K562 (cell line): ENCODE measurements at regions not wholly inside any gene's neighbourhood (a gene's known extent, or its start where the extent isn't known, plus 50 kb on each side); places are given as distances from the start of the nearest gene placed in this dataset.

Experiments
- ATAC-seq: fragments of 200-7000 bp; cut with Tn5 transposase; 3 replicates; pipeline ENCODE4 v1.9.1; 2020; ENCODE audit warnings: moderate library complexity
- BruUV-seq: library from RNA; stranded (reverse); fragments of 400-500 nt; replicated peaks from 2 replicates; lab custom pipeline; 2021; lab: Mats Ljungman, UMichigan
- CTCF ChIA-PET: fragments of 300-600 bp; formaldehyde crosslinking; extraction: SDS; loops from one replicate; lab custom pipeline; 2021; ENCODE audit warnings: low intra/inter-chr PET ratio; lab: Yijun Ruan, JAX
- POLR2A ChIA-PET: fragments of 300-600, 350-650 bp; sonication (Branson Sonifier 250); formaldehyde crosslinking; extraction: SDS; loops from one replicate; lab custom pipeline; 2021; ENCODE audit warnings: antibody characterized with exemption, inconsistent platforms; lab: Yijun Ruan, JAX
- DNase-seq, 4 experiments: peaks; one replicate each; pipeline versions ENCODE4 v3.0.0 to v3.0.0-alpha.2; 2011 to 2018; ENCODE audit warnings: low spot score in 3 of 4, mixed read lengths in 3 of 4; ENCODE audit errors: extremely low read depth in 1 of 4
- FAIRE-seq: peaks from 2 replicates; lab custom pipeline; 2011; peaks lifted over from hg19 to GRCh38; lab: Jason Lieb, UNC
- H2AFZ ChIP-seq: 2 replicates; pipeline ENCODE4 v1.6.0; 2011; ENCODE audit warnings: low read depth, low read length, control low read depth, inconsistent platforms
- H3K27ac ChIP-seq: fragments of 200-600 bp; 3 replicates; pipeline ENCODE4 v1.8.0; 2011; ENCODE audit warnings: low read depth, mild to moderate bottlenecking, control low read depth, inconsistent platforms, low read length, moderate library complexity, mixed read lengths; ENCODE audit errors: extremely low read depth
- H3K27me3 ChIP-seq, 2 experiments: fragments of 300-600 bp in 1 of 2; 2 replicates in 1 of 2; 3 replicates in 1 of 2; pipeline versions ENCODE4 v1.6.0 to v1.8.0; 2011; ENCODE audit warnings: inconsistent platforms in 2 of 2, low read length in 2 of 2, mild to moderate bottlenecking in 1 of 2, mixed read lengths in 1 of 2, moderate library complexity in 1 of 2; ENCODE audit not compliant: control insufficient read depth in 2 of 2, insufficient read depth in 2 of 2
- H3K36me3 ChIP-seq: fragments of 300-600 bp; 3 replicates; pipeline ENCODE4 v1.8.0; 2011; ENCODE audit warnings: mild to moderate bottlenecking, low read length, inconsistent platforms; ENCODE audit not compliant: control insufficient read depth, insufficient read depth
- H3K4me1 ChIP-seq, 2 experiments: fragments of 200-600 bp in 1 of 2; replicated peaks in 1 of 2; 2 replicates in 1 of 2; 3 replicates in 1 of 2; pipeline versions ENCODE4 v1.5.1 to v1.8.0; 2011; ENCODE audit warnings: inconsistent platforms in 2 of 2, low read length in 2 of 2, mild to moderate bottlenecking in 1 of 2, mixed read lengths in 1 of 2, moderate library complexity in 1 of 2; ENCODE audit not compliant: control insufficient read depth in 2 of 2, insufficient read depth in 2 of 2
- H3K4me2 ChIP-seq: 2 replicates; pipeline ENCODE4 v1.6.1; 2011; ENCODE audit warnings: low read length, control low read depth, inconsistent platforms, mixed read lengths; ENCODE audit not compliant: insufficient read depth
- H3K4me3 ChIP-seq: fragments of 200-600 bp; sonication (generic), shearing (Covaris generic); 2 replicates; pipeline ENCODE4 v1.5.1; 2016; ENCODE audit warnings: control low read depth, inconsistent platforms
- H3K79me2 ChIP-seq: fragments of 200-600 bp; 3 replicates; pipeline ENCODE4 v1.8.0; 2011; ENCODE audit warnings: low read length, inconsistent platforms; ENCODE audit not compliant: control insufficient read depth, insufficient read depth
- H3K9ac ChIP-seq, 2 experiments: 2 replicates each; pipeline versions ENCODE4 v1.6.0 to v1.6.1; 2011; ENCODE audit warnings: low read depth in 2 of 2, low read length in 2 of 2, control low read depth in 1 of 2, inconsistent platforms in 1 of 2, mild to moderate bottlenecking in 1 of 2, mixed read lengths in 1 of 2; ENCODE audit not compliant: insufficient read depth in 1 of 2
- H3K9me1 ChIP-seq: one replicate; pipeline ENCODE4 v1.6.0; 2011; ENCODE audit warnings: inconsistent platforms, mild to moderate bottlenecking, low read length, moderate library complexity; ENCODE audit not compliant: control insufficient read depth, insufficient read depth
- H3K9me3 ChIP-seq: replicated peaks from 2 replicates; pipeline ENCODE4 v1.5.1; 2011; ENCODE audit warnings: low read depth, low read length, inconsistent platforms; ENCODE audit not compliant: control insufficient read depth, insufficient read depth
- H4K20me1 ChIP-seq: replicated peaks from 2 replicates; pipeline ENCODE4 v1.6.1; 2011; ENCODE audit warnings: low read length, inconsistent platforms, mixed read lengths; ENCODE audit not compliant: control insufficient read depth, insufficient read depth
- ELF4 ChIP-seq: fragments of 450-650 bp; formaldehyde crosslinking; IDR thresholded peaks from 2 replicates; pipeline ENCODE4 v1.4.0; 2022; ENCODE audit warnings: missing genetic modification characterization
- ESRRB ChIP-seq: fragments of 250-450 bp; sonication (Bioruptor Pico); IDR thresholded peaks from 2 replicates; pipeline ENCODE4 v1.5.0; 2020; ENCODE audit warnings: mild to moderate bottlenecking, moderate library complexity, borderline replicate concordance
- EWSR1 ChIP-seq: fragments of 450-650 bp; IDR thresholded peaks from 2 replicates; pipeline ENCODE4 v1.6.1; 2018; ENCODE audit warnings: borderline replicate concordance, mild to moderate bottlenecking, low read depth, moderate library complexity; ENCODE audit not compliant: partially characterized antibody
- HMBOX1 ChIP-seq: sonication (generic); IDR thresholded peaks from 2 replicates; pipeline ENCODE4 v1.6.1; 2016
- HMG20B ChIP-seq: fragments of 250-450 bp; sonication (Bioruptor Pico); IDR thresholded peaks from 2 replicates; pipeline ENCODE4 v1.5.0; 2021; ENCODE audit warnings: mild to moderate bottlenecking
- SUPT5H ChIP-seq: fragments of 450-650 bp; IDR thresholded peaks from 2 replicates; pipeline ENCODE4 v1.6.1; 2016
- ZFP36 ChIP-seq: fragments of 150-350 bp; IDR thresholded peaks from 2 replicates; pipeline ENCODE4 v1.6.1; 2018; ENCODE audit warnings: low read length, low read depth; ENCODE audit not compliant: partially characterized antibody
- ZFPM2 ChIP-seq: fragments of 250-450 bp; sonication (Bioruptor Pico); IDR thresholded peaks from 2 replicates; pipeline ENCODE4 v1.5.1; 2022; ENCODE audit warnings: mild to moderate bottlenecking
- ZNF197 ChIP-seq: fragments of 200-800 bp; sonication (Bioruptor generic); IDR thresholded peaks from 2 replicates; pipeline ENCODE4 v1.6.1; 2016; ENCODE audit warnings: low read depth, missing genetic modification characterization, missing compliant biosample characterization
- ZNF282 ChIP-seq: sonication (generic); formaldehyde crosslinking; IDR thresholded peaks from 2 replicates; pipeline ENCODE4 v1.8.1; 2023; ENCODE audit warnings: missing genetic modification reagents
- ZNF511 ChIP-seq: sonication (generic); formaldehyde crosslinking; IDR thresholded peaks from 2 replicates; pipeline ENCODE4 v1.8.0; 2022; ENCODE audit warnings: mild to moderate bottlenecking, missing genetic modification reagents
- in situ Hi-C: fragments of 300-500 bp; cut with MboI; formaldehyde crosslinking; loops from 4 replicates; pipeline ENCODE4 v1.15.0; 2018; ENCODE audit warnings: inconsistent platforms, mixed read lengths
- intact Hi-C: fragments of 100-400 bp; cut with micrococcal nuclease; formaldehyde crosslinking; loops from 2 replicates; pipeline ENCODE4 v1.14.2; 2022

- Histone ChIP-seq H4K20me1 (no peaks in the 10 kb centered on the region), H3K9ac (no peak overlapping the region), H3K36me3 (no peaks in the 10 kb centered on the region), H3K4me2 (no peak overlapping the region), H3K79me2 (no peaks in the 10 kb centered on the region), H3K9me1 (no peaks in the 10 kb centered on the region), H3K27ac (no peak overlapping the region), H3K4me3 (no peak overlapping the region), H3K4me1 (no peaks in the 10 kb centered on the region), H3K27me3 (no peaks in the 10 kb centered on the region), H2AFZ (no peak overlapping the region), H3K9me3 (peaks cover 2% of the 10 kb centered on the region; the same call in 1 of the 2 replicates)
- FAIRE-seq (no peak), ATAC-seq (no peak), DNase-seq (no peak)
- no TSS peak for BruUV-seq
- intact Hi-C loops = no loop called here
- ChIA-PET CTCF (no interaction called here), POLR2A (no interaction called here)
- no peak for TF ChIP-seq ZNF197 (CRISPR knock-in tag)
- TF ChIP-seq HMBOX1 = no peak
- no peak for TF ChIP-seq ELF4 (CRISPR knock-in tag)
- TF ChIP-seq HMG20B (CRISPR knock-in tag) = no peak
- no peak for TF ChIP-seq ZNF282 (CRISPR knock-in tag)
- TF ChIP-seq SUPT5H = no peak
- TF ChIP-seq ZNF511 (CRISPR knock-in tag) = no peak
- no peak for TF ChIP-seq ZFPM2 (CRISPR knock-in tag)
- TF ChIP-seq ESRRB (CRISPR knock-in tag) = no peak
- no peak for TF ChIP-seq ZFP36
- TF ChIP-seq EWSR1 = no peak
- in situ Hi-C loops = no loop called here
Observed at GRCh38 chr6:145546265-145546664, 189.1 kb downstream of the EPM2A start.
